ENCODE measurements at regions not wholly inside any gene's neighbourhood (a gene's known extent, or its start where the extent isn't known, plus 50 kb on each side); places are given as distances from the start of the nearest gene placed in this dataset.

DNA sequence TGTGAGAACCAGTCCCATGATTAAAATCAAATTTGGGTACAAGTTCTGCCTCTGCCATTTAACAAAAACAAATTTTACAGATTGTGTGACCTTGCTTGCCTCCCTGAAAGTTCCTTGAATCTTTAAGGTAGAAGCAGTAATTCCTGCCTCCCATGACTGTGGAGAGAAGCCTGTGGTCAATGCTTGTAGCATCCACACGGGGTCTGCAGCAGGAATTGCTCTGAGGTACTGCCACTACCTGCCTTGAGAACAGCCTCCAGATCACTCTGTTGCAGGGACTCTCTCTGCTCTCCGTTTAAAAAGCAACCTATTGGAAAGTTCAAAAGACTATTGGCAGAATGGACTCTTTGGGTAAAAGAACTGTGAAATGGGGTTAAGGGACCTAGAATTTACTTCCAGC is 75.9 kb downstream of the SST start:
- H3K79me2 ChIP-seq (ENCODE audit: control insufficient read depth, insufficient read depth, low read length): no peaks in the 10 kb centered on the region
- DNase-seq (ENCODE audit: low read depth, low spot score): no peak
- H3K27ac ChIP-seq (ENCODE audit: control insufficient read depth, insufficient read depth, low read length): no peak overlapping the region
- no peak overlapping the region for H3K4me3 ChIP-seq (ENCODE audit: control insufficient read depth in 2 of 3, extremely low read depth in 1 of 3, insufficient read depth in 2 of 3, low read depth in 1 of 3, low read length in 3 of 3)
- no peaks in the 10 kb centered on the region for H3K4me1 ChIP-seq (ENCODE audit: control insufficient read depth, extremely low read depth, insufficient read depth, low read length)
- no peak overlapping the region for H3K4me2 ChIP-seq (ENCODE audit: control insufficient read depth, extremely low read depth, insufficient read depth, low read depth, low read length)
- no peak overlapping the region for H3K9ac ChIP-seq (ENCODE audit: control insufficient read depth, extremely low read depth, insufficient read depth, low read length)
- FAIRE-seq: no peak
- no peaks in the 10 kb centered on the region for H3K9me3 ChIP-seq (ENCODE audit: control insufficient read depth, low read depth, low read length)
- no peaks in the 10 kb centered on the region for H4K20me1 ChIP-seq (ENCODE audit: control insufficient read depth, extremely low read depth, insufficient read depth, low read length)
- H3K27me3 ChIP-seq (ENCODE audit: control insufficient read depth, extremely low read depth, insufficient read depth, low read length): peaks cover 5% of the 10 kb centered on the region
- no peak overlapping the region for H2AFZ ChIP-seq (ENCODE audit: control insufficient read depth, low read length)
- H3K9me1 ChIP-seq (ENCODE audit: control insufficient read depth, extremely low read depth, insufficient read depth, low read length): no peaks in the 10 kb centered on the region
- no peaks in the 10 kb centered on the region for H3K36me3 ChIP-seq (ENCODE audit: control insufficient read depth in 2 of 2, extremely low read depth in 1 of 2, insufficient read depth in 2 of 2, low read length in 2 of 2)
- TF ChIP-seq EZH2 (IDR thresholded peaks at IDR 0.05; ENCODE audit: low read length): no peak
- TF ChIP-seq, protein P1, sequence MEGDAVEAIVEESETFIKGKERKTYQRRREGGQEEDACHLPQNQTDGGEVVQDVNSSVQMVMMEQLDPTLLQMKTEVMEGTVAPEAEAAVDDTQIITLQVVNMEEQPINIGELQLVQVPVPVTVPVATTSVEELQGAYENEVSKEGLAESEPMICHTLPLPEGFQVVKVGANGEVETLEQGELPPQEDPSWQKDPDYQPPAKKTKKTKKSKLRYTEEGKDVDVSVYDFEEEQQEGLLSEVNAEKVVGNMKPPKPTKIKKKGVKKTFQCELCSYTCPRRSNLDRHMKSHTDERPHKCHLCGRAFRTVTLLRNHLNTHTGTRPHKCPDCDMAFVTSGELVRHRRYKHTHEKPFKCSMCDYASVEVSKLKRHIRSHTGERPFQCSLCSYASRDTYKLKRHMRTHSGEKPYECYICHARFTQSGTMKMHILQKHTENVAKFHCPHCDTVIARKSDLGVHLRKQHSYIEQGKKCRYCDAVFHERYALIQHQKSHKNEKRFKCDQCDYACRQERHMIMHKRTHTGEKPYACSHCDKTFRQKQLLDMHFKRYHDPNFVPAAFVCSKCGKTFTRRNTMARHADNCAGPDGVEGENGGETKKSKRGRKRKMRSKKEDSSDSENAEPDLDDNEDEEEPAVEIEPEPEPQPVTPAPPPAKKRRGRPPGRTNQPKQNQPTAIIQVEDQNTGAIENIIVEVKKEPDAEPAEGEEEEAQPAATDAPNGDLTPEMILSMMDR (optimal IDR thresholded peaks at IDR 0.05 in 1 of 3, IDR thresholded peaks at IDR 0.05 in 1 of 3, conservative IDR thresholded peaks at IDR 0.05 in 1 of 3; ENCODE audit: extremely low read depth in 1 of 3, insufficient read depth in 2 of 3, low read length in 3 of 3): no peak
- dilution Hi-C loops (cut with MboI; ENCODE audit: extremely low pct_ligation_motif_present, low sequenced_read_pairs): no loop called here

DNA sequence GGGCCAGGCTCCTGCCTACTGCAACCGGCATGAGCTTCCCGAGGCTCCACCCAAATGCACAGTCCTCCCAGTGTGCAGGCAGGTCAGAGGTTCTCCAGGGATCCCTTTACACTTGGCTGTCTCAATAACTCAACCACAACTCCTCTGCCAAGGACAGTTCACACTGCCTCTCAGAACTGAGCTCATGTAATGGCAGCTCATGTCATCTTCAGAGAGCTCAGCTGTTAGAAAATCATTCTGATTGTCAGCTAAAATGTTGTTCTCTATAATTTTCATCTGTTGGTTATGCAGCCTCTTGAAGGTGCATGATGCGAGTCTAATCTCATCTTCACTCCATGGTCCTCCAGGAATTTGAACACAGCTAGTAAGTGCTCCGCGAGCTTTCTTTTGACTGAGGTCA is 76.7 kb downstream of the SST start:
- H2AFZ ChIP-seq (ENCODE audit: control insufficient read depth, low read length): no peak overlapping the region
- H3K27me3 ChIP-seq (ENCODE audit: control insufficient read depth, extremely low read depth, insufficient read depth, low read length): peaks cover 5% of the 10 kb centered on the region
- H3K9me3 ChIP-seq (ENCODE audit: control insufficient read depth, low read depth, low read length): no peaks in the 10 kb centered on the region
- no peaks in the 10 kb centered on the region for H3K9me1 ChIP-seq (ENCODE audit: control insufficient read depth, extremely low read depth, insufficient read depth, low read length)
- no peak for TF ChIP-seq EZH2 (IDR thresholded peaks at IDR 0.05; ENCODE audit: low read length)
- TF ChIP-seq, protein P1 (optimal IDR thresholded peaks at IDR 0.05 in 1 of 3, IDR thresholded peaks at IDR 0.05 in 1 of 3, conservative IDR thresholded peaks at IDR 0.05 in 1 of 3; ENCODE audit: extremely low read depth in 1 of 3, insufficient read depth in 2 of 3, low read length in 3 of 3): no peak
- no peak overlapping the region for H3K9ac ChIP-seq (ENCODE audit: control insufficient read depth, extremely low read depth, insufficient read depth, low read length)
- DNase-seq (ENCODE audit: low read depth, low spot score) (no peak), FAIRE-seq (no peak)
- H3K27ac ChIP-seq (ENCODE audit: control insufficient read depth, insufficient read depth, low read length): no peak overlapping the region
- no peak overlapping the region for H3K4me2 ChIP-seq (ENCODE audit: control insufficient read depth, extremely low read depth, insufficient read depth, low read depth, low read length)
- no peak overlapping the region for H3K4me3 ChIP-seq (ENCODE audit: control insufficient read depth in 2 of 3, extremely low read depth in 1 of 3, insufficient read depth in 2 of 3, low read depth in 1 of 3, low read length in 3 of 3)
- dilution Hi-C loops (cut with MboI; ENCODE audit: extremely low pct_ligation_motif_present, low sequenced_read_pairs): no loop called here
- H4K20me1 ChIP-seq (ENCODE audit: control insufficient read depth, extremely low read depth, insufficient read depth, low read length): no peaks in the 10 kb centered on the region
- no peaks in the 10 kb centered on the region for H3K79me2 ChIP-seq (ENCODE audit: control insufficient read depth, insufficient read depth, low read length)
- no peaks in the 10 kb centered on the region for H3K36me3 ChIP-seq (ENCODE audit: control insufficient read depth in 2 of 2, extremely low read depth in 1 of 2, insufficient read depth in 2 of 2, low read length in 2 of 2)
- H3K4me1 ChIP-seq (ENCODE audit: control insufficient read depth, extremely low read depth, insufficient read depth, low read length): no peaks in the 10 kb centered on the region

Data from keratinocyte (primary cell).